ENCODE measurements at regions not wholly inside any gene's neighbourhood (a gene's known extent, or its start where the extent isn't known, plus 50 kb on each side); places are given as distances from the start of the nearest gene placed in this dataset.

DNA sequence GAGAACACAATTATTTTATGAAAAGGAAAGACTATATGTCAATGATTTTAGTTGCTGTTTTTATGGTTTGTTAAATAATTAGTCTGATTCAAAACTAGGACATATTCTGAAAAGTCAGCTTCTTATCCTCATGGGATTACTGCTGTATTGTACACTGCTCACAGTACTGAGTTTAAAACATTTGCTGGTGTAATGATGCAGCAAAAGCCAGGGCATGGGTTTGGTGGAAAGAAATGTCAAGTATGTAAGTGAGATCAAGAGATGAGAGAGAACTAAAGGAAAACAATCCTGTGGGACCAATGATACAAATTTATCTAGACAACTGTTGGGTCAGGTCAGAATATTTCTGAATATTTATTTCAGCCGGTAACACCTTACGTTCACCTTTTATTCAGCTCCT lies 210.1 kb upstream of the ARHGEF26 start:
- in situ Hi-C loops (cut with MboI): no loop called here
- Histone ChIP-seq H3K9ac (ENCODE audit: control insufficient read depth, insufficient read depth, low read length) (no peak overlapping the region), H3K27ac (ENCODE audit: control insufficient read depth, insufficient read depth) (no peak overlapping the region), H3K27me3 (replicated peaks in 1 of 2; ENCODE audit: control insufficient read depth in 2 of 2, insufficient read depth in 2 of 2, low read length in 1 of 2) (no peaks in the 10 kb centered on the region), H3K4me3 (no peak overlapping the region), H3K36me3 (ENCODE audit: control insufficient read depth in 2 of 2, insufficient read depth in 2 of 2, low read length in 1 of 2) (no peaks in the 10 kb centered on the region), H4K20me1 (ENCODE audit: control insufficient read depth, insufficient read depth) (no peaks in the 10 kb centered on the region), H2AFZ (ENCODE audit: control insufficient read depth, low read depth, low read length) (no peak overlapping the region), H3K9me3 (replicated peaks; ENCODE audit: control insufficient read depth, insufficient read depth, low read length) (no peaks in the 10 kb centered on the region), H3K4me2 (ENCODE audit: control insufficient read depth, insufficient read depth) (no peak overlapping the region), H3K4me1 (ENCODE audit: control insufficient read depth, insufficient read depth, low read length) (no peaks in the 10 kb centered on the region), H3K79me2 (ENCODE audit: control insufficient read depth, insufficient read depth, low read length) (no peaks in the 10 kb centered on the region)
- POLR2A ChIA-PET: interaction anchor here (0.6 kb wide), 1 partner anchor 753 kb away, joined by 3 read pairs; no protein-coding TSS in a partner anchor
- DNase-seq (ENCODE audit: low read depth, low spot score): no peak
- 92% methylated on average over 2 of the region's 2 CpGs for WGBS (ENCODE audit: insufficient coverage, insufficient replicate concordance, low lambda C conversion rate, missing lambda C conversion rate)
- no peak for ATAC-seq
- BruUV-seq (replicated peaks): no TSS peak
- intact Hi-C loops (cut with micrococcal nuclease; ENCODE audit: unreplicated experiment): no loop called here
- SMC1A ChIA-PET (ENCODE audit: uncharacterized antibody, unreplicated experiment): interaction anchor here (1.2 to 2.5 kb wide), 6 partner anchors 9 to 26 kb away, joined by 3 to 8 read pairs (median 4); no protein-coding TSS in a partner anchor
- no peak for FAIRE-seq
- CTCF ChIA-PET: interaction anchor here (0.6 to 1.9 kb wide), 4 partner anchors 9 to 15 kb away, joined by 3 to 5 read pairs (median 4); no protein-coding TSS in a partner anchor
- RAD21 ChIA-PET (ENCODE audit: unreplicated experiment): interaction anchor here (1.1 kb wide), 1 partner anchor 14 kb away, joined by 3 read pairs; no protein-coding TSS in a partner anchor
- TF ChIP-seq, protein P1, sequence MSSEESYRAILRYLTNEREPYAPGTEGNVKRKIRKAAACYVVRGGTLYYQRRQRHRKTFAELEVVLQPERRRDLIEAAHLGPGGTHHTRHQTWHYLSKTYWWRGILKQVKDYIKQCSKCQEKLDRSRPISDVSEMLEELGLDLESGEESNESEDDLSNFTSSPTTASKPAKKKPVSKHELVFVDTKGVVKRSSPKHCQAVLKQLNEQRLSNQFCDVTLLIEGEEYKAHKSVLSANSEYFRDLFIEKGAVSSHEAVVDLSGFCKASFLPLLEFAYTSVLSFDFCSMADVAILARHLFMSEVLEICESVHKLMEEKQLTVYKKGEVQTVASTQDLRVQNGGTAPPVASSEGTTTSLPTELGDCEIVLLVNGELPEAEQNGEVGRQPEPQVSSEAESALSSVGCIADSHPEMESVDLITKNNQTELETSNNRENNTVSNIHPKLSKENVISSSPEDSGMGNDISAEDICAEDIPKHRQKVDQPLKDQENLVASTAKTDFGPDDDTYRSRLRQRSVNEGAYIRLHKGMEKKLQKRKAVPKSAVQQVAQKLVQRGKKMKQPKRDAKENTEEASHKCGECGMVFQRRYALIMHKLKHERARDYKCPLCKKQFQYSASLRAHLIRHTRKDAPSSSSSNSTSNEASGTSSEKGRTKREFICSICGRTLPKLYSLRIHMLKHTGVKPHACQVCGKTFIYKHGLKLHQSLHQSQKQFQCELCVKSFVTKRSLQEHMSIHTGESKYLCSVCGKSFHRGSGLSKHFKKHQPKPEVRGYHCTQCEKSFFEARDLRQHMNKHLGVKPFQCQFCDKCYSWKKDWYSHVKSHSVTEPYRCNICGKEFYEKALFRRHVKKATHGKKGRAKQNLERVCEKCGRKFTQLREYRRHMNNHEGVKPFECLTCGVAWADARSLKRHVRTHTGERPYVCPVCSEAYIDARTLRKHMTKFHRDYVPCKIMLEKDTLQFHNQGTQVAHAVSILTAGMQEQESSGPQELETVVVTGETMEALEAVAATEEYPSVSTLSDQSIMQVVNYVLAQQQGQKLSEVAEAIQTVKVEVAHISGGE (CRISPR knock-in tag; IDR thresholded peaks at IDR 0.05): no peak
- TF ChIP-seq YBX1 (IDR thresholded peaks at IDR 0.05) (no peak), CHD1 (IDR thresholded peaks at IDR 0.05; ENCODE audit: low read depth, low read length) (no peak), EZH2 (IDR thresholded peaks at IDR 0.05; ENCODE audit: borderline replicate concordance, control insufficient read depth, low read depth, low read length) (no peak), EP300 (IDR thresholded peaks at IDR 0.05; ENCODE audit: borderline replicate concordance in 1 of 2, control insufficient read depth in 1 of 2, low read depth in 2 of 2, low read length in 2 of 2) (no peak), FOXK2 (IDR thresholded peaks at IDR 0.05) (no peak), MYB (IDR thresholded peaks at IDR 0.05; ENCODE audit: borderline replicate concordance, low read depth, low read length) (no peak), ZNF217 (IDR thresholded peaks at IDR 0.05) (no peak), CHD2 (IDR thresholded peaks at IDR 0.05; ENCODE audit: borderline replicate concordance, low read depth, low read length) (no peak), CEBPB (IDR thresholded peaks at IDR 0.05; ENCODE audit: borderline replicate concordance in 1 of 2, low read depth in 2 of 2, low read length in 2 of 2) (no peak)
- TF ChIP-seq, protein P2, sequence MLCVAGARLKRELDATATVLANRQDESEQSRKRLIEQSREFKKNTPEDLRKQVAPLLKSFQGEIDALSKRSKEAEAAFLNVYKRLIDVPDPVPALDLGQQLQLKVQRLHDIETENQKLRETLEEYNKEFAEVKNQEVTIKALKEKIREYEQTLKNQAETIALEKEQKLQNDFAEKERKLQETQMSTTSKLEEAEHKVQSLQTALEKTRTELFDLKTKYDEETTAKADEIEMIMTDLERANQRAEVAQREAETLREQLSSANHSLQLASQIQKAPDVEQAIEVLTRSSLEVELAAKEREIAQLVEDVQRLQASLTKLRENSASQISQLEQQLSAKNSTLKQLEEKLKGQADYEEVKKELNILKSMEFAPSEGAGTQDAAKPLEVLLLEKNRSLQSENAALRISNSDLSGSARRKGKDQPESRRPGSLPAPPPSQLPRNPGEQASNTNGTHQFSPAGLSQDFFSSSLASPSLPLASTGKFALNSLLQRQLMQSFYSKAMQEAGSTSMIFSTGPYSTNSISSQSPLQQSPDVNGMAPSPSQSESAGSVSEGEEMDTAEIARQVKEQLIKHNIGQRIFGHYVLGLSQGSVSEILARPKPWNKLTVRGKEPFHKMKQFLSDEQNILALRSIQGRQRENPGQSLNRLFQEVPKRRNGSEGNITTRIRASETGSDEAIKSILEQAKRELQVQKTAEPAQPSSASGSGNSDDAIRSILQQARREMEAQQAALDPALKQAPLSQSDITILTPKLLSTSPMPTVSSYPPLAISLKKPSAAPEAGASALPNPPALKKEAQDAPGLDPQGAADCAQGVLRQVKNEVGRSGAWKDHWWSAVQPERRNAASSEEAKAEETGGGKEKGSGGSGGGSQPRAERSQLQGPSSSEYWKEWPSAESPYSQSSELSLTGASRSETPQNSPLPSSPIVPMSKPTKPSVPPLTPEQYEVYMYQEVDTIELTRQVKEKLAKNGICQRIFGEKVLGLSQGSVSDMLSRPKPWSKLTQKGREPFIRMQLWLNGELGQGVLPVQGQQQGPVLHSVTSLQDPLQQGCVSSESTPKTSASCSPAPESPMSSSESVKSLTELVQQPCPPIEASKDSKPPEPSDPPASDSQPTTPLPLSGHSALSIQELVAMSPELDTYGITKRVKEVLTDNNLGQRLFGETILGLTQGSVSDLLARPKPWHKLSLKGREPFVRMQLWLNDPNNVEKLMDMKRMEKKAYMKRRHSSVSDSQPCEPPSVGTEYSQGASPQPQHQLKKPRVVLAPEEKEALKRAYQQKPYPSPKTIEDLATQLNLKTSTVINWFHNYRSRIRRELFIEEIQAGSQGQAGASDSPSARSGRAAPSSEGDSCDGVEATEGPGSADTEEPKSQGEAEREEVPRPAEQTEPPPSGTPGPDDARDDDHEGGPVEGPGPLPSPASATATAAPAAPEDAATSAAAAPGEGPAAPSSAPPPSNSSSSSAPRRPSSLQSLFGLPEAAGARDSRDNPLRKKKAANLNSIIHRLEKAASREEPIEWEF (IDR thresholded peaks at IDR 0.05; ENCODE audit: insufficient replicate concordance, low read depth, low read length): no peak
- TF ChIP-seq, protein P3, sequence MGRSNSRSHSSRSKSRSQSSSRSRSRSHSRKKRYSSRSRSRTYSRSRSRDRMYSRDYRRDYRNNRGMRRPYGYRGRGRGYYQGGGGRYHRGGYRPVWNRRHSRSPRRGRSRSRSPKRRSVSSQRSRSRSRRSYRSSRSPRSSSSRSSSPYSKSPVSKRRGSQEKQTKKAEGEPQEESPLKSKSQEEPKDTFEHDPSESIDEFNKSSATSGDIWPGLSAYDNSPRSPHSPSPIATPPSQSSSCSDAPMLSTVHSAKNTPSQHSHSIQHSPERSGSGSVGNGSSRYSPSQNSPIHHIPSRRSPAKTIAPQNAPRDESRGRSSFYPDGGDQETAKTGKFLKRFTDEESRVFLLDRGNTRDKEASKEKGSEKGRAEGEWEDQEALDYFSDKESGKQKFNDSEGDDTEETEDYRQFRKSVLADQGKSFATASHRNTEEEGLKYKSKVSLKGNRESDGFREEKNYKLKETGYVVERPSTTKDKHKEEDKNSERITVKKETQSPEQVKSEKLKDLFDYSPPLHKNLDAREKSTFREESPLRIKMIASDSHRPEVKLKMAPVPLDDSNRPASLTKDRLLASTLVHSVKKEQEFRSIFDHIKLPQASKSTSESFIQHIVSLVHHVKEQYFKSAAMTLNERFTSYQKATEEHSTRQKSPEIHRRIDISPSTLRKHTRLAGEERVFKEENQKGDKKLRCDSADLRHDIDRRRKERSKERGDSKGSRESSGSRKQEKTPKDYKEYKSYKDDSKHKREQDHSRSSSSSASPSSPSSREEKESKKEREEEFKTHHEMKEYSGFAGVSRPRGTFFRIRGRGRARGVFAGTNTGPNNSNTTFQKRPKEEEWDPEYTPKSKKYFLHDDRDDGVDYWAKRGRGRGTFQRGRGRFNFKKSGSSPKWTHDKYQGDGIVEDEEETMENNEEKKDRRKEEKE (IDR thresholded peaks at IDR 0.05): no peak

Data from GM12878 (cell line).